Ammon's horn (tissue), 1 donor: ENCODE measurements at regions not wholly inside any gene's neighbourhood (a gene's known extent, or its start where the extent isn't known, plus 50 kb on each side); places are given as distances from the start of the nearest gene placed in this dataset.
"Not testable (repeated sequence)": the region's sequence is repeated elsewhere in the genome, so short reads cannot be mapped to it uniquely, and the experiment has no call there.

Experiments
- DNase-seq: peaks from one replicate; pipeline ENCODE4 v3.0.0-alpha.2; 2016; ENCODE audit warnings: low spot score

DNA sequence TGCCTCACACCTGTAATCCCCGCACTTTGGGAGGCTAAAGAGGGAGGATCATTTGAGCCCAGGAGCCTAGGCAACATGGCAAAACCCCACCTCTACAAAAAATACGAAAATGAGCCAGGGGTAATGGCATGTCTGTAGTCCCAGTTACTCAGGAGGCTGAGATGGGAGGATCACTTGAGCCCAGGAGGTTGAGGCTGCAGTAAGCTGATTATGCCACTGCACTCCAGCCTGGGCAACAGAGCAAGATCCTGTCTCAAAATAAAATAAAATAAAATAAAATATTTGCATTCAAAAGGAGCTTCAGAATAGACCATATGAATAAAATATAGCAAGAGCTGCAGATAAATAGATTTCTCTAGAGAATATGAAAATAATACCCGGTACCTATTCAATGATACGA, 71.5 kb upstream of the ATF7IP2 start:
- no peak for DNase-seq

DNA sequence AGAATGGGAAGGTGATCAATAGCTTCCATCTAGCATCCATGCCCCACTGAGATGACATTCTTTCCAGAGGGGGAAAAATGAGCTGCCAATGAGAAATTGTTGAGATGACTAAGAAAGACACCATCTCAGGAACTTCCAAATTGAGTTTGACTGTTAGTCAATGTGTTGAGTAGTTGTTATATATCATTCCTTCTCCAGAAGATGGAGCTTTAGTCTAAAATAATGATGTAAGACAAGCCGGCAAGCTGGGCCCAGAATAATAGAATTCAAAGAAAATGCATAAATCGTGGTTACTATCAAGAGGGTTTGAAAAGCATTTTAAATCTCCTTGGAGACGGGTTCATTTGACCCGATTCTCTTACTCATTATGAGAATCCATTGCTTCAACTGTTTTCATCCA, 71.0 kb upstream of the ATF7IP2 start:
- DNase-seq = peak; percentile 30

GRCh38 chr16:10317425-10318001, 68.3 kb upstream of the ATF7IP2 start:
- no peak for DNase-seq

DNA sequence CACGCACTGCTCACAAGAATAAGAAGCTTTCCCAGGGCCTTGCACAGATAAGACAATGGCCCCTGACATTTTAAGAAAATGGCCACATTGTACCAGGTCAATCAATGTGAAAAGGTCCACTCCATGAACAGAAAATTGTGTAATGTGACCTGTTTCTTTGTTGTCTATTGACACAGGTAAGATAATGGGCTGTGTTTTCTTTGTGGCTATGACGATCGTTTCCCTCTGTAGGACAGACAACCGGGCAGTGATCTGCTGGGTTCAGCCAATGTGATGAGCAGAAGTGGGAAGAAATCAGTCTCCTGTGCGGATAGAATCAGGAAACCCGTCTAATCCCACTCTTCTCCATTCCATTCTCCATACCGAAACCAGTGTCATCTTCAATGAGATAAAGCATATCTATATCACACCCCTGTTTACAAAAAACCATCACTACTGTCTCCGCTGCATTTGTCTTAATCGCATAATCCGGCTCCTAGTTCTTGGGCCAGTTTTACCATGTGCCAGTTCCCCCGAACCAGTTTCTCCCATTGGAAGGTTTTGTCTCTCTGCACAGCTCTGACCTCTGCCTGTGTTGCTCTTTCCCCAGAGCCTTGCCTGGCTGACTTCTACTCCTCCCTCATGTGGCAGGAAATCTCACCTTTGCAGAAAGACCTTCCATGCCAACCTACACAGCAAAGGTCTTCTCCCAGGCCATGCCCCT, 66.9 kb upstream of the ATF7IP2 start:
- DNase-seq = no peak

DNA sequence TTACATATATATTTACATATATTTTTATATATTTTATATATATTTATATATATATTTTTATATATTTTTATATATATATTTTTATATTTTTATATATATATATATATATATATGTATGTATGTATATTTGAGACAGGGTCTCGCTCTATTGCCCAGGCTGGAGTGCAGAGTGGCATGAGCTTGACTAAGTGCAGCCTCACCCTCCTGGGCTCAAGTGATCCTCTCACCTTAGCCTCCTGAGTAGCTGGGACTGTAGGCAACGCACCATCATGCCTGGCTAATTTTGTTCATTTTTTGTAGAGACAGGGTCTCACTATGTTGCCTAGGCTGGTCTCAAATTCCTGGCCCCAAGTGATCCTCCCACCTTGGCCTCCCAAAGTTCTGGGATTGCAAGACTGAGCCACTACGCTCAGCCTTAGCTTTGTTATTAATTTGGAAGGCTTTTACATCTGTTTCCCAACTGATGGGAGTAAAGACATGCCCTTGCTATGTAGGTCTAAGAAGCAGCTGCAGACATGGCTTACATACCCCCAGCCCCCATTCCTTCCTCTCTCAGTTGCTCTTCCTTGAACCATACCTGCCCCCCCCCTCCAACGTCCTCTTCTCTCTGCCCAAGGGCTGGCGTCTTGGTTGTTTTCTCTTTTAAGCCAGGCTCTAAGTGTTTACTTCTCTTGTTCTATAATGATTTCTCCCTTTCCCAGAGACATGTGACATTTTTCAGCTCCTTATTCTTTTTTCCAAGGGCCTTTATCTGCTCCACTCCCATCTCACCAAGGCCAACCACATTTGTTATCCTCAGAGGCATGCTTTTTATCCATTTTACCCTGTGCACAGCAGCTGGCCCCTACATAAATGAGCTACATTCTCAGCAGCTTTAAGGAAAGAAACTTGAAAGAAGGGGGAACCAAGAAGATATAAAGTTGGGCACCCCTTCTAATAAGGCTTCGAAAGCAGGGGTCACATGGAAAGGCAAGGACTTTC, 64.2 kb upstream of the ATF7IP2 start:
- DNase-seq = no peak

- no peak for DNase-seq
These were observed 62.9 kb upstream of the ATF7IP2 start for GRCh38 chr16:10322723-10323527.

- DNase-seq = no peak
These were observed 62.4 kb upstream of the ATF7IP2 start for GRCh38 chr16:10323528-10323869.

DNA sequence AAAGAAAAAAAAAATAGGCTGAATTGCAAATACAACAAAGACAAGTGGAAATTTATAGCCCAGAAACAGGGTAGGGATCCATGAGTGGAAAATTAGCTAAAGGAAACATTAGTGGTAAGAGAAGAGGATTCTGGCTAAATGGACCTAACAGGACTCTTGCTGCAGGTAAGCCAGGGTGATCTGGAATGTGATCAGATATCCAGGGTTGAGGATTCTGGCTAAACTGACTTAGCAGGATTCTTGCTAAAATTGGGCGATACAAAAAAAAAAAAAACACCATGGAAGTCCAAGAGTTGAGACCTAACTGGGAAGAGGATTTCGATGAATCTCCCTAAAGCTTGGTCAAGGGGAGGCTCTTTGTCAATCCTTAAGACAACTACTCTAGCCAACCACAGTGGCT, 61.7 kb upstream of the ATF7IP2 start:
- DNase-seq = no peak

DNA sequence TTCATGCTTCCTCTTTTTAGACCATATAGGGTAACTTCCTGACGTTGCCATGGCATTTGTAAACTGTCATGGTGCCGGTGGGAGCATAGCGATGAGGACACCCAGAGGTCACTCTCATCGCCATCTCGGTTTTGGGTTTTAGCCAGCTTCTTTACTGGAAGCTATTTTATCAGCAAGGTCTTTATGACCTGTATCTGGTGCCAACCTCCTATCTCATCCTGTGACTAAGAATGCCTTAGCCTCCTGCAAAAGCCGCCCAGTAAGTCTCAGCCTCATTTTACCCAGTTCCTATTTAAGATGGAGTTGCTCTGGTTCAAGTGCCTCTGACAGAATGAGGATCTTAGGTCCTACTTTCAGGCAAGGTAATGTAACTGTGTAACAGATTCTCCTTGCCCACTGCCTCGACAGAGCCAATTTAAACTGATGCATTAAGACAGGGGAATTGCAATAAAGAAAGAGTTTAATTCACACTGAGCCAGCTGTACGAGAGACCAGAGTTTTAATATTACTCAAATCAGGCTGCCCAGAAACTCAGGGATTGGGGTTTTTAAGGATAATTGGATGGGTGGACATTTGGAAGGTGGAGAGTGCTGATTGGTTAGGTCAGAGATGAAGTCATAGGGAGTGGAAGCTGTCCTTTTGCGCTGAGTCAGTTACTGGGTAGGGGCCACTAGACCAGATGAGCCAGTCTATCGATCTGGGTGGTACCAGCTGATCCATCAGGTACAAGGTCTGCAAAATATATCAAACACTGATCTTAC, 59.9 kb upstream of the ATF7IP2 start:
- DNase-seq = no peak

- DNase-seq = no peak
These were observed 59.2 kb upstream of the ATF7IP2 start for GRCh38 chr16:10326647-10327046.

- DNase-seq = not testable (repeated sequence)
These were observed 57.6 kb upstream of the ATF7IP2 start for GRCh38 chr16:10328291-10328690.

GRCh38 chr16:10332241-10332640, 53.6 kb upstream of the ATF7IP2 start:
- DNase-seq = no peak

GRCh38 chr16:10332775-10333174, 53.1 kb upstream of the ATF7IP2 start:
- DNase-seq = no peak

- no peak for DNase-seq
These were observed 52.4 kb upstream of the ATF7IP2 start for GRCh38 chr16:10333321-10334032.

- DNase-seq = no peak
These were observed 50.2 kb upstream of the ATF7IP2 start for GRCh38 chr16:10335681-10336080.
